ENCODE measurements at regions not wholly inside any gene's neighbourhood (a gene's known extent, or its start where the extent isn't known, plus 50 kb on each side); places are given as distances from the start of the nearest gene placed in this dataset.

DNA sequence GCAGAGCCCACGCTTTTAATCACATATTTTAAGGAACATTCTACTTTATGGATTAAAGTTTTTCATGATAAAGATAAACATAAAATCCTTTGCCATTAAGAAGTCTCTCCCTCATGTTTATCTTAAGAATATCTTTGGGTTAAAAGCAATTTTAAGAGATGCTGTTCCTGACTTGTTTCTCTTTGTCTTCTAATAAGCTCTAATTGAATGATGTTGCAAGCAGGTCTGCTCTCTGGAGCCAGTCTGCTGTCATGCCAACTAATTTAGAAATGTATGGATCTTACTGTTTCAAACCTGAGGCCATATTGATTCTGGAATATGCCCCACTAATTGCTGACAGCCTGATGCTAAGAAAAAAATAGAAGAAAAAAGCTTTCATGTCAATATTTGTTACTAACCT, 173.6 kb downstream of the TTC8 start (continued):
- TF ChIP-seq SRF (IDR thresholded peaks at IDR 0.05; ENCODE audit: low read depth, low read length) (no peak), ASH2L (IDR thresholded peaks at IDR 0.05; ENCODE audit: low read length) (no peak), JUN (IDR thresholded peaks at IDR 0.05; ENCODE audit: low read depth, low read length) (no peak), RXRA (IDR thresholded peaks at IDR 0.05; ENCODE audit: insufficient read depth, low read depth, low read length) (no peak), CREB1 (IDR thresholded peaks at IDR 0.05) (no peak), ZNF274 (IDR thresholded peaks at IDR 0.05; ENCODE audit: borderline replicate concordance, extremely low read depth, low read length) (no peak), CBX8 (IDR thresholded peaks at IDR 0.05; ENCODE audit: borderline replicate concordance, low read depth, low read length) (no peak)

Data from H1 (cell line).